GM21737 (cell line): ENCODE measurements at regions not wholly inside any gene's neighbourhood (a gene's known extent, or its start where the extent isn't known, plus 50 kb on each side); places are given as distances from the start of the nearest gene placed in this dataset.

Experiments
- ATAC-seq: cut with Tn5 transposase; IDR thresholded peaks from one replicate; pipeline ENCODE4 v1.9.1; 2021; ENCODE audit warnings: mild to moderate bottlenecking, moderate library complexity; ENCODE audit not compliant: unreplicated experiment

GRCh38 chr5:162323466-162323865, 255.9 kb downstream of the GABRG2 start:
- ATAC-seq, result no peak

- no peak for ATAC-seq
Observed at GRCh38 chr5:162324328-162324727, 256.8 kb downstream of the GABRG2 start.

GRCh38 chr5:162325143-162325727, 257.7 kb downstream of the GABRG2 start:
- ATAC-seq, result no peak

GRCh38 chr5:162334944-162335343, 267.4 kb downstream of the GABRG2 start:
- no peak for ATAC-seq

GRCh38 chr5:162360373-162360931, 292.9 kb downstream of the GABRG2 start:
- no peak for ATAC-seq

GRCh38 chr5:162372256-162372655, 304.7 kb downstream of the GABRG2 start:
- ATAC-seq, result no peak

- no peak for ATAC-seq
Observed at GRCh38 chr5:162377895-162378294, 310.3 kb downstream of the GABRG2 start.

- ATAC-seq, result no peak
Observed at GRCh38 chr5:162382839-162383238, 315.3 kb downstream of the GABRG2 start.

GRCh38 chr5:162384225-162384624, 316.7 kb downstream of the GABRG2 start:
- ATAC-seq, result no peak

- no peak for ATAC-seq
Observed at GRCh38 chr5:162391833-162392232, 324.3 kb downstream of the GABRG2 start.

- no peak for ATAC-seq
Observed at GRCh38 chr5:162392336-162392735, 324.8 kb downstream of the GABRG2 start.

GRCh38 chr5:162393534-162393933, 326.0 kb downstream of the GABRG2 start:
- ATAC-seq, result no peak

- no peak for ATAC-seq
Observed at GRCh38 chr5:162407614-162408013, 340.0 kb downstream of the GABRG2 start.

GRCh38 chr5:162410365-162410764, 342.8 kb downstream of the GABRG2 start:
- ATAC-seq, result no peak

- ATAC-seq, result no peak
Observed at GRCh38 chr5:162429142-162429541, 361.6 kb downstream of the GABRG2 start.

GRCh38 chr5:162434281-162434680, 366.7 kb downstream of the GABRG2 start:
- no peak for ATAC-seq

GRCh38 chr5:162436055-162436454, 368.5 kb downstream of the GABRG2 start:
- no peak for ATAC-seq

- no peak for ATAC-seq
Observed at GRCh38 chr5:162444129-162444762, 376.7 kb downstream of the GABRG2 start.

- no peak for ATAC-seq
Observed at GRCh38 chr5:162456086-162456485, 388.5 kb downstream of the GABRG2 start.

- no peak for ATAC-seq
Observed at GRCh38 chr5:162466011-162466410, 398.4 kb downstream of the GABRG2 start.

GRCh38 chr5:162473041-162473714, 405.6 kb downstream of the GABRG2 start:
- no peak for ATAC-seq

GRCh38 chr5:162474239-162474638, 406.7 kb downstream of the GABRG2 start:
- no peak for ATAC-seq
